IMR-90 (cell line): ENCODE measurements at regions not wholly inside any gene's neighbourhood (a gene's known extent, or its start where the extent isn't known, plus 50 kb on each side); places are given as distances from the start of the nearest gene placed in this dataset.

ENCODE experiments used
- ATAC-seq: fragments of 200-7000 bp; cut with Tn5 transposase; 2 replicates; pipeline ENCODE4 v1.9.1; 2020; ENCODE audit warnings: low read depth, mild to moderate bottlenecking, moderate library complexity
- BruUV-seq: library from RNA; stranded (reverse); fragments of 400-500 nt; replicated peaks from 2 replicates; lab custom pipeline; 2021; lab: Mats Ljungman, UMichigan
- CTCF ChIA-PET: fragments of 300-600 bp; formaldehyde crosslinking; extraction: SDS; loops from one replicate; lab custom pipeline; 2021; ENCODE audit warnings: antibody characterized with exemption; lab: Yijun Ruan, JAX
- POLR2A ChIA-PET: fragments of 300-600 bp; sonication (Branson Sonifier 250); formaldehyde crosslinking; loops from one replicate; lab custom pipeline; 2022; ENCODE audit warnings: antibody characterized with exemption; ENCODE audit not compliant: unreplicated experiment; lab: Charles Lee
- DNase-seq: peaks from one replicate; pipeline ENCODE4 v3.0.0; 2013
- H2AFZ ChIP-seq: replicated peaks from 2 replicates; pipeline ENCODE3; 2013; ENCODE audit warnings: low read length, mild to moderate bottlenecking; ENCODE audit not compliant: poor library complexity
- H2AK5ac ChIP-seq: 2 replicates; pipeline ENCODE4 v1.6.1; 2013; ENCODE audit warnings: low read depth, low read length, inconsistent platforms
- H2AK9ac ChIP-seq: replicated peaks from 2 replicates; pipeline ENCODE3; 2013; ENCODE audit warnings: mild to moderate bottlenecking, low read depth, low read length, moderate library complexity; ENCODE audit not compliant: poor library complexity
- H2BK120ac ChIP-seq: 2 replicates; pipeline ENCODE4 v1.6.1; 2013; ENCODE audit warnings: low read depth, low read length, inconsistent platforms
- H2BK15ac ChIP-seq: 3 replicates; pipeline ENCODE4 v1.6.1; 2013; ENCODE audit warnings: low read depth, low read length, inconsistent platforms
- H2BK20ac ChIP-seq: 2 replicates; pipeline ENCODE4 v1.6.1; 2013; ENCODE audit warnings: low read depth, mild to moderate bottlenecking, inconsistent platforms, low read length, moderate library complexity
- H2BK5ac ChIP-seq: 2 replicates; pipeline ENCODE4 v1.6.1; 2013; ENCODE audit warnings: mild to moderate bottlenecking, low read depth, low read length, inconsistent platforms; ENCODE audit not compliant: poor library complexity, severe bottlenecking
- H3K14ac ChIP-seq: replicated peaks from 2 replicates; pipeline ENCODE4 v1.6.1; 2013; ENCODE audit warnings: low read depth, low read length, inconsistent platforms
- H3K18ac ChIP-seq: 2 replicates; pipeline ENCODE4 v1.6.1; 2013; ENCODE audit warnings: low read depth, low read length, control low read depth
- H3K23ac ChIP-seq: 2 replicates; pipeline ENCODE4 v1.6.1; 2013; ENCODE audit warnings: low read depth, low read length, inconsistent platforms
- H3K27ac ChIP-seq: 2 replicates; pipeline ENCODE4 v1.5.1; 2013; ENCODE audit warnings: mild to moderate bottlenecking, control low read depth, low read length; ENCODE audit not compliant: insufficient read depth
- H3K27me3 ChIP-seq: 2 replicates; pipeline ENCODE4 v1.6.1; 2013; ENCODE audit warnings: low read length; ENCODE audit not compliant: control insufficient read depth, insufficient read depth
- H3K36me3 ChIP-seq: 2 replicates; pipeline ENCODE4 v1.6.1; 2013; ENCODE audit warnings: low read length, mixed read lengths; ENCODE audit not compliant: control insufficient read depth, insufficient read depth
- H3K4ac ChIP-seq: 2 replicates; pipeline ENCODE4 v1.6.1; 2013; ENCODE audit warnings: low read depth, low read length, inconsistent platforms
- H3K4me1 ChIP-seq: 2 replicates; pipeline ENCODE4 v1.6.1; 2013; ENCODE audit warnings: low read length, mixed read lengths; ENCODE audit not compliant: control insufficient read depth, insufficient read depth
- H3K4me2 ChIP-seq: 2 replicates; pipeline ENCODE4 v1.6.1; 2013; ENCODE audit warnings: low read depth, mild to moderate bottlenecking, control low read depth, low read length, moderate library complexity
- H3K4me3 ChIP-seq: 2 replicates; pipeline ENCODE4 v1.5.1; 2013; ENCODE audit warnings: low read depth, mild to moderate bottlenecking, control low read depth, low read length, moderate library complexity; ENCODE audit not compliant: insufficient read depth
- H3K56ac ChIP-seq: 2 replicates; pipeline ENCODE4 v1.6.1; 2013; ENCODE audit warnings: low read length, inconsistent platforms; ENCODE audit not compliant: insufficient read depth; ENCODE audit errors: extremely low read depth
- H3K79me1 ChIP-seq, 2 experiments: 2 replicates each; pipeline ENCODE4 v1.6.1; 2013; ENCODE audit warnings: low read length in 2 of 2, inconsistent platforms in 1 of 2, low read depth in 1 of 2
- H3K9ac ChIP-seq: 2 replicates; pipeline ENCODE4 v1.6.1; 2013; ENCODE audit warnings: low read depth, low read length, control low read depth
- H3K9me1 ChIP-seq: 2 replicates; pipeline ENCODE4 v1.6.1; 2013; ENCODE audit warnings: low read length, inconsistent platforms; ENCODE audit not compliant: insufficient read depth
- H3K9me3 ChIP-seq: 2 replicates; pipeline ENCODE4 v1.6.1; 2013; ENCODE audit warnings: low read length; ENCODE audit not compliant: control insufficient read depth, insufficient read depth
- H4K20me1 ChIP-seq: 2 replicates; pipeline ENCODE4 v1.6.1; 2013; ENCODE audit warnings: low read length, inconsistent platforms; ENCODE audit not compliant: insufficient read depth
- H4K5ac ChIP-seq: 2 replicates; pipeline ENCODE4 v1.6.1; 2013; ENCODE audit warnings: mild to moderate bottlenecking, low read depth, low read length, control low read depth
- H4K8ac ChIP-seq, 2 experiments: 2 replicates each; pipeline ENCODE4 v1.6.1; 2013; ENCODE audit warnings: low read depth in 2 of 2, low read length in 2 of 2, control low read depth in 1 of 2, inconsistent platforms in 1 of 2
- H4K91ac ChIP-seq: 2 replicates; pipeline ENCODE4 v1.6.1; 2013; ENCODE audit warnings: low read depth, low read length, inconsistent platforms; ENCODE audit not compliant: insufficient read depth
- CEBPB ChIP-seq: IDR thresholded peaks from 2 replicates; pipeline ENCODE4 v1.6.1; 2012; ENCODE audit warnings: low read depth, low read length, improper control_type of control experiment
- CHD1 ChIP-seq: IDR thresholded peaks from 2 replicates; pipeline ENCODE4 v1.6.1; 2012; ENCODE audit warnings: low read depth, low read length, improper control_type of control experiment
- MAFK ChIP-seq: IDR thresholded peaks from 2 replicates; pipeline ENCODE4 v1.6.1; 2012; ENCODE audit warnings: low read depth, low read length, improper control_type of control experiment
- NFE2L2 ChIP-seq: fragments of 150-350 bp; IDR thresholded peaks from 2 replicates; pipeline ENCODE4 v1.6.1; 2016; ENCODE audit warnings: low read depth, mild to moderate bottlenecking, low read length
- RCOR1 ChIP-seq: IDR thresholded peaks from 2 replicates; pipeline ENCODE4 v1.6.1; 2012; ENCODE audit warnings: mild to moderate bottlenecking, low read length, improper control_type of control experiment; ENCODE audit not compliant: insufficient replicate concordance
- RFX5 ChIP-seq: IDR thresholded peaks from 2 replicates; pipeline ENCODE4 v1.8.0; 2012; ENCODE audit warnings: low read depth, mild to moderate bottlenecking, low read length, moderate library complexity
- SMC3 ChIP-seq: fragments of 150-350 bp; IDR thresholded peaks from 2 replicates; pipeline ENCODE4 v1.6.1; 2016; ENCODE audit warnings: low read depth, mild to moderate bottlenecking, antibody characterized with exemption, low read length, moderate library complexity
- WGBS, 2 experiments: methylation state at CpG; one replicate each; pipeline versions ENCODE4 v1.1.5 to v1.1.7; 2013; ENCODE audit warnings: missing lambda C conversion rate in 2 of 2; ENCODE audit not compliant: insufficient read length in 1 of 2; ENCODE audit errors: extremely low coverage in 2 of 2; 5-methylcytosine and 5-hydroxymethylcytosine counted together
- dilution Hi-C: fragments of 300-500 bp; cut with HindIII; formaldehyde crosslinking; loops from one replicate; pipeline ENCODE4 v1.14.3; 2018; ENCODE audit warnings: low sequenced_read_pairs; ENCODE audit not compliant: unreplicated experiment
- in situ Hi-C: fragments of 300-500 bp; cut with MboI; formaldehyde crosslinking; loops from 3 replicates; pipeline ENCODE4 v1.14.3; 2019; ENCODE audit warnings: low sequenced_read_pairs, inconsistent platforms, mixed read lengths
- intact Hi-C: fragments of 100-400 bp; cut with micrococcal nuclease; formaldehyde crosslinking; loops from 2 replicates; pipeline ENCODE4 v1.10.0; 2022

DNA sequence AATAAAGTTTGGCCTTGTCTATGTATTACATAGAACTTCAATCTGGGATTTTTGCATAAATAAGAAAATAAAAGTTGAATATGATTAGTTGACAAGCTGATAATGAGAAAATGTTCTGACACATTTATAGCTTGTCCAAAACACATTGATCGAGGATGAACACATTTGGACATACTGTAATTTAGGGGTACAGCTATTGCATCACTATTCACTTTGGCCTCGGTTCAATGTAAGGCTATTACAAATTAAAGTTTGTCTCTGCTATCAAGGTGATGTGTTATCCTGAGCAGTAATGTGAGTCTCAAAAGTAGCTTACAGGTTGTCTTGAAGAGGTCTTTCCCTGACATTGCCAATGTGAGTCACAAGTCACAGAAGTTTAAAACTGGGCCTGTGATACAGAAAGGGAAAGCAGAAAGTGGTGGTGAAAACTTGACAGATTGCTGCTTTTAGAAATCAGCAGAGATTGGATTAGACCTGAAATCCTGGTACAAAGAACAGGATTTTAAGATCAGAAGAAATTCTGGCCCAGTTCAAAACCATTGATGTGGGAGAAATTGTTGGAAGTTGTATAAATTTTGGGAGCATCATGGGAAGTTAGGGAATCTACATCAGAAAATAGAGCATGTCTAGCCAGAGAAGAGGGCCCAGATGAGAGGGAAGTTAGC is 674.1 kb downstream of the NYAP2 start:
- Histone ChIP-seq H3K56ac (no peak overlapping the region), H3K4me2 (no peak overlapping the region), H3K4ac (peak overlapping the region; percentile 45; the same call in 1 of the 2 replicates), H2AK9ac (no peak overlapping the region), H3K23ac (no peak overlapping the region), H2BK120ac (peak overlapping the region; percentile 58; the same call in 1 of the 2 replicates), H3K36me3 (no peaks in the 10 kb centered on the region), H3K4me3 (no peak overlapping the region), H3K27me3 (no peaks in the 10 kb centered on the region), H3K79me1 (no peaks in the 10 kb centered on the region), H4K5ac (peak overlapping the region; percentile 68; the same call in 1 of the 2 replicates), H2BK5ac (peak overlapping the region; percentile 5), H3K9me3 (no peaks in the 10 kb centered on the region), H2AFZ (no peak overlapping the region), H3K27ac (no peak overlapping the region), H3K14ac (peak overlapping the region; percentile 68), H4K8ac (peak overlapping the region in 1 of 2 experiments; percentile 46; a peak in 2 of 4 replicates), H2BK15ac (no peak overlapping the region), H2AK5ac (0 out of 2 replicates have a peak overlapping the region, but pooled peaks have one; percentile 11), H3K9me1 (no peaks in the 10 kb centered on the region), H3K4me1 (peaks cover 2% of the 10 kb centered on the region), H2BK20ac (no peak overlapping the region; the same call in 1 of the 2 replicates), H4K20me1 (no peaks in the 10 kb centered on the region), H3K9ac (no peak overlapping the region), H3K18ac (peak overlapping the region; percentile 35; the same call in 1 of the 2 replicates), H4K91ac (no peak overlapping the region)
- POLR2A ChIA-PET: no interaction called here
- in situ Hi-C loops (no loop called here), intact Hi-C loops (no loop called here), dilution Hi-C loops (no loop called here)
- DNase-seq: no peak
- no peak for ATAC-seq
- no CpG with 5 or more reads among the region's 2 CpGs for WGBS, 2 experiments
- BruUV-seq: no TSS peak
- CTCF ChIA-PET: no interaction called here
- no peak for TF ChIP-seq RFX5
- no peak for TF ChIP-seq RCOR1
- TF ChIP-seq NFE2L2: no peak
- no peak for TF ChIP-seq MAFK
- peak; percentile 78 for TF ChIP-seq CEBPB
- no peak for TF ChIP-seq SMC3
- no peak for TF ChIP-seq CHD1
